ENCODE measurements at regions not wholly inside any gene's neighbourhood (a gene's known extent, or its start where the extent isn't known, plus 50 kb on each side); places are given as distances from the start of the nearest gene placed in this dataset.

DNA sequence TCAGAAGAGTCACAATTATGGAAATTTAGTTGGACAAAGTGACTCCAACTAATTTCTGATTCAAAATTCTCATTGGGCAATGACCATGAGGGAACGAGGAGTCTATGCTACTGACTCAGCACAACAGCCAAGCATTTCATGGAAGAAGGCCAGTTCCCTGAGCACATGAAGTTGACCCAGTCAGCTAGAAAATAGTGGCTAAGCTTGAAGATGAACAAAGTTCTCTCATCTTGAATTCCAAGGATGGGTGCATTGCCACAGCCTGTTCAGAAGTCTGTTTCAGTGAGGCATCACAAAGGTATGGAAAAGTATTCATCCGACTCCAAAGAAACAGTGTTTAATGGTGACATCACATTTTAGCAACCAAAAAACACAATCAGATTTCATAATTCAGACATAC is 676.9 kb downstream of the HACE1 start:
- DNase-seq: no peak

DNA sequence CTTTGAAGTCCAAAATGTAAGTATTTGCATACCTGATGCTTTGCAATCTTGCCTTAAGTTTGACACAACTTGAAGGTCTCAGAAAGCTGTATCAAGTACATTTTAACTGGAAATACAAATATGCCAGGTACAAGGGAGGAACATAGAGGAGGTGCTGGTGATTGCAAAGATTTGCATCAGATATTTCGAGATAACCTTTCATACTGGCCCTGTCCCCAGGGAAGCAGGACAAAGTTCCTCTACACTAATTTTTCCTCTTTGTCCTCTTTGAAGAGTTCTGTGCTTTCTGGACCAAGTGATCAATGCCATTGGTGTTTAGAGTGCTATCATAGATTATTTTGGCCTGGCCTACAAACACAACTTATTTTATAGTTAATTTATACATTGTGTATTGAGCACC is 686.1 kb downstream of the HACE1 start:
- no peak for DNase-seq

DNA sequence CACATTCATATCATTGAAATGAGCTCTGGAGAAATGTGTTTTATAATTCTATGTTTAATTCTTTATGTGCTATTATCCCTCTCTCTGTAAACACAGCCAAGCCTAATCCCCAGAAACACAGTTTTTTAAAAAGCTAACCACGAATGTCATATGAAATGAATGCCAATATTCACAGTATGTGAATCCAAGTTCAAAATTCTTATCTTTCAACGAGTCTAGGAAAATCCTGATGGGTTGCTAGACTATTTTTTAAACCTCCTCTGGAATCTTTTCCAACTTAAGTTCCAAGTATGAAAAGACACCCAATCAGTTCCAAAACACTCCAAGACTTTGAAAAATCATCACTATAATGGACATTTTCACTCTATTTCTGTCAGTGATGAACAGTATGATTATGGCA is 689.3 kb downstream of the HACE1 start:
- no peak for DNase-seq

- DNase-seq: no peak
These were observed 693.6 kb downstream of the HACE1 start for GRCh38 chr6:104166055-104166668.

DNA sequence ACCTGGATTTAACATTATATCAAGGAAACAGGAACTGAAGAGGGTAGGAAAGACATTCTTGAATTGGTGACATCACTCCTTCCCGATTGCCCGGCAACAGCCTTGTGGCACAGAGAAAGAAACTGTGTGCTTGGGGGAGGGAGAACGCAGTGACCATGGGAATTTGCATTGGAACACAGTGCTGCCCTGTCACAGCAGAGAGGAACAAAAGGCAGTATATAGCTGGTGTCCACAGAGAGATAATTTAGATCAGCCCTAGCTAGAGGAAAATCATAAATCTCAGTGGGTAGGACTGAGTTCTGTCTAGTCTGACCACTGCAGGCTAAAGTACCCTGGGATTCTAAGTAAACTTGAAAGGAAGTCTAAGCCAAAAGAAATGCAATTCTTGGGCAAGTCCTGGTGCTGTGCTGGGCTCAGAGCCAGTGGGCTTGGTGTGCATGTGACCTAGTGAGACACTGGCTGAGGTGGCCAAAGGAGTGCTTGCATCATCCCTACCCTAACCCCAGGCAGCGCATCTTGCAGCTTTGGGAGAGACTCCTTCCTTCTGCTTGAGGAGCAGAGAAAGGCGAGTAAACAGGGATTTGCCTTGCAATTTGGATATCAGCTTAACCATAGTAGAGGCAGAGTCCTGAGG is 697.6 kb downstream of the HACE1 start:
- no peak for DNase-seq

DNA sequence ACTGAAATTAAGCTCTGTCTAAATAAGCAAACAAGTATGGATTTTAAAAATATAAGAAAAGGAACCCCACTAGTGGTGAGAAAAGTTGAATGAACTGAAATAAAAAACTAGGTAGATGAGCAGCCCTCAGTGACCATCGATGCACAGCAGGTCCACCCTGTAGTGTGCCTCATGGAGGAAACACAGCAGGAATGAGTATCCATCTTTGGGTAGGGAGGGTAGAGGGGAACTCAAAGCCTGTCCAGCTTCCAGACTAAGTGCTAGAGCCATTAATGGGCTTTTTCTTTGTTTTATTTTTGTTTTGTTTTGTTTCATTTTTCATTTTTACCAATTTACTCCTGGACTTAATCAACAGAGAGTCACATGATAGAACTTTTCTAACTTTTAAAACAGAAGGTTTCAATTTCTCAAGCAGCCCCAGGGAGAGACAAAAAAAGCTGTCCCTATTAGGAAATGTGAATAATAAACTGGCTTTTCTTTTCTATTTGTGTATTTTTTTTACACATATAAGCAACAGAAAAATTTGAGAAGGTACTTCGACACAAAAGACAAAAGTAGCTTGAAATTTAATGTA is 700.6 kb downstream of the HACE1 start:
- DNase-seq: no peak

- DNase-seq: no peak
These were observed 716.0 kb downstream of the HACE1 start for GRCh38 chr6:104143757-104144156.

- DNase-seq: no peak
These were observed 724.8 kb downstream of the HACE1 start for GRCh38 chr6:104134876-104135275.

- no peak for DNase-seq
These were observed 729.4 kb downstream of the HACE1 start for GRCh38 chr6:104130343-104130742.

DNA sequence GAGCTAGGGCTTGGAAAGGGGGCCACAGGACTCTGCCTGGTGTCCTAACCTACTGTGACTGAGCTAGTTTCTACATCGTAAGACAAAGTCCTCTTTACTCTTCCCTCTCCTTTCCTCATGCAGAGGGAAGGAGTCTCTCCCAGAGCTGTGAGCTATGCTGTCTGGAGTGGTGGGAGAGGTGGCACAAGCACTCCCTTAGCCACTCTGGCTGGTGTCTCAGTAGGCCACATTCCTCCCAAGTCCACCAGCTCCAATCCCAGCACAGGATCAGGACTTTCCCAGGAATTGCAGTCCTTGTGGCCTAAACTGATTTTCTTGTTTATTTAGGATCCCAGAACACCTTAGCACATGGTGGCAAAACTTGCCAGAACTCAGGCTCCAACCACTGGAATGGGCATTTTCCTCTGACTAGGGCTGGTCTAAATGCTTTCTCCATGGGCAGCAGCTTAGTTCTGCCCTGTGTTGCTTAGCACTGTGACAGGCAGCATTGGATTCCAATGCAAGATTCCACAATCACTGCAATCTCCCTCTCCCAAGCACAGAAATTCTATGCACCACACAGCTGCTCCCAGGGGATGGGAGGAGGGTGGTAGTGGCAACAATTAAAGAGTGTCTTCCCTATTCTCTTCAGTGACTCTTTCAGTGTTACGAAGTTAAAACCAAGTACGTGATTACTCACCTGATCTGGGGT is 733.3 kb downstream of the HACE1 start:
- no peak for DNase-seq

DNA sequence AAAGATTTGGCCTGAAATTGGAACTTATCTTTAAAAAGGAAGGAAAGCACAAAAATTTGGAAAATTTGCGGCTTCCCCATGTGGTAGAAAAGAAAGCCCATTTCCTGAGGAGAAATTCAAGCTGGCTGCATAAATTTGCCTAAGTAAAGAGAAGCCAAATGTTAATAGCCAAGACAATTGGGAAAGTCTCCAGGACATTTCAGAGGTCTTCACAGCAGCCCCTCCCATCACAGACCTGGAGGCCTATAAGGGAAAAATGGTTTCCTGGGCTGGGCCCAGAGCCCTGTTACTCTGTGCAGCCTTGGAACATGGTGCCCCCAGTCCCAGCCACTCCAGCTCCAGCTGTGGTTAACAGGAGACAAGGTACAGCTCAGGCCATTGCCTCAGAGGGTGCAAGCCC is 736.5 kb downstream of the HACE1 start:
- DNase-seq: no peak

GRCh38 chr6:104118274-104118673 is 741.4 kb downstream of the HACE1 start:
- DNase-seq: no peak

DNA sequence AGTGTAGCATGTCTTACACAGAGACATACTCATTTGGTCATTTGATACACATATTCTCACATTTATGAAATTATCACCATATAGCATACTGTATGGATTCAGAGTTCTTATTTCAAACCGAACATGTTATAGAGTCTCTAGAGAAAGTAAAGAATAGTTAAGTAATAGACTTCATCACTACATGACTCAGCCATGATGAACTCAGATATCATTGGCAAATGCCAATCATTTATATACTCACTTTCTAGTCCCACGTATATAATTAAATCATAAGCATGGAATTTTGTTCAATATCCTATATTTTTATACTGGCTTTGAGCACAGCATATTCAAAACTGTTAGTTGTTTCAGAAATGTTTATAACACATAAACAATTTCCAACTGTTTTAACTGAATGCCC is 749.9 kb downstream of the HACE1 start:
- no peak for DNase-seq

DNA sequence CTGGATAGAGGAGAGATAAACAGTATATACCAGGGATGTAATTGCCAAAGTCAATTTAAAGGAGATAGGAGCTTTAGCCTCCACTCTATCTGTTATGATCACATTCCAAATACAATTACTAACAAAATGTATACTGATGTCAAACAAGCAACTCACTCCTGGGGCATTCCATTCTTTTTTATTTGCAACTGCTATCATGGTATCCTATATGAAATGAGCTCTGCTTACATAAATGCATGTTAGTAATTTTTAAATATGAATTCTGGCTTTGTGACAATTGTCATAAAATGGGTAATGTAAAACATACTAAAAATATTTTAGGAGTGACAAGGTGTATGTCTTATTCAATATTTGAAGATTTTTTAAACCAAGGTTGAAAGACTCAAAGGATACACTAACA is 751.1 kb downstream of the HACE1 start:
- no peak for DNase-seq

DNA sequence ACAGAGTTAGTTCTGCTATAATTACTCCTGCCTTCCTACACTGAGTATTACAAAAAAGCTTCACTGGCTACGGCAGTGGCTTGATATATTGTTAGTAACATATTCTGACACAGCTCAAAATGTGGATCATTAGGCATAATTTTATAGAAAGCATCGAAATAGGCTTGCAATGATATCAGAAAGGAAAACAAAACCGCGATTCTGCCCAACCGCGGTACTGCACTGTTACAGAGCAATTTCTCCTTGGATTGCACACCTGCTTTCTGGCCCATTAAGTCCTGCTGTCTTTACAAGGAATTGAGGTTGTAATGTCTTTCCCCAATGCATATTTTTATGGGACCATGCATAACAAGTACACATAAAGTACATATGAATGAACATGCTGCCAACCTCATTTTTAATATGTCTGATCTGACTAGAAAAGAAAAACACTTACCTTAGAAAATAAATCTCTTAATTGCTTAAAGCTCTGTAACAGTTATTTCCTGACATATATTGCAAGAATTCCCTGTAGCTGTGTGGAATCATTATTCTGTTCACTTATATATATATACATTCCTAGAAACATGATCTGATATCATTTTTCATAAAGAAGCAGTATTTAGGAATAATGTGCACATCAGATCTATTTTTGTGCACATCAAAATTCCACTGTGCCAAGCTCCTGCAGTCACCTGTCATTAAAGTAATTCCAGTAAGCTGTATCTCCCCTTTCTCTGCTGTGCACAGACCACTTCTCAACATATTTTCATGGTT is 763.9 kb downstream of the HACE1 start:
- no peak for DNase-seq

GRCh38 chr6:104087765-104088164 is 772.0 kb downstream of the HACE1 start:
- DNase-seq: no peak

GRCh38 chr6:104068281-104068680 is 791.4 kb downstream of the HACE1 start:
- no peak for DNase-seq

GRCh38 chr6:104064876-104065275 is 794.8 kb downstream of the HACE1 start:
- DNase-seq: no peak

GRCh38 chr6:104050455-104050854 is 809.3 kb downstream of the HACE1 start:
- no peak for DNase-seq

DNA sequence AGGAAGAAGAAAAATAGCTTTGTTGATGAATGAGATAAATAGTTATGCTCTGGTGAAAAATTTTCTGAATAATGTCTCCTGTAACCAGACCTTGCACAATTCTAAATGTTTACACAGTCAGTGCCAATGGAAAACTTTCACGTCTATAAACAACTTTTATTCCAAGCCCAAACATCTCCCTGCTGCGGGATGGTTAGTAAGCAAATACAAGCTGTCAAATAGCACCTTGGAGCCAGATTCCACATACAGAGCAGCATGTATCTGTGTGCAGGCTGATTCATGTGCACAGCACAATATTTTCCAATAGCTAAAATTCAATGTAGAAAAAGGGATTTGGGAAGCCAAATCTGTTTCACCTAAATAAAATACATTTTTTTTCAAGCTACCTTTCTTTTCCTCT is 813.3 kb downstream of the HACE1 start:
- no peak for DNase-seq

DNA sequence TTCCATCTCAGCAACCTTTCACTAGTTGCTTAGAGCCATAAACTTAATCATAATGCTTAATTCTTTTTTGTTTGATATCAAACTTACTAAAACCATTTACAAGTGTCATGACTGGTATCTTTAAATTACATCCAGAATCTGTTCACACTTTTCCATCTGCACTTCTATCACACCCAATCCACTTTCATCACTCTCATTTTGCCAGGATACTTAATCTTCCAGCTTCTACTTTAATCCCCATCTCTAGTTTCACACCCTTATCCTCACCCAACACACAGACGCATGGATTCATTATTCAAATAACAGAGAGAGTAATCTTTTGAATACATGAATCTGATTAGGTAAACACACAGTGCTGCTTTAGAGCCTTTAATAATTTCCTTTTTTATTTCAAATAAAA is 828.4 kb downstream of the HACE1 start:
- no peak for DNase-seq

DNA sequence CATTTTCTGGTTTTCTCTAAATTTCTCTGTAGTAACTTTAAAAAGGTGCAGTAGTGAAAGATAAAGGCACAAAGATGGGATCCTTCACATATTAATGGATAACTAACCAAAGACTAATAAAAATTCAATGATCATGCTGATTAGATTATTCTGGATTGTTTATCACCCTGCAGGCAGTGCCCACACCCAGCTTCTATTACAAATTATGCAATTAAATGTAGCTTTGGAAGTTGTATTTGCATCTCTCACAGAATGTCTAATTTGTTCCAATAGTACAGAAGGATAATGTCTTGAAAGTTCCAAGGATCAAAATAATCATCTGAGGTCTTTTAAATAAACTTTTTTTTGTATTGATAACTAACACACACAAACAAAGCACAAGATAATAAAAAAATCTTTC is 837.6 kb downstream of the HACE1 start:
- DNase-seq: no peak

DNA sequence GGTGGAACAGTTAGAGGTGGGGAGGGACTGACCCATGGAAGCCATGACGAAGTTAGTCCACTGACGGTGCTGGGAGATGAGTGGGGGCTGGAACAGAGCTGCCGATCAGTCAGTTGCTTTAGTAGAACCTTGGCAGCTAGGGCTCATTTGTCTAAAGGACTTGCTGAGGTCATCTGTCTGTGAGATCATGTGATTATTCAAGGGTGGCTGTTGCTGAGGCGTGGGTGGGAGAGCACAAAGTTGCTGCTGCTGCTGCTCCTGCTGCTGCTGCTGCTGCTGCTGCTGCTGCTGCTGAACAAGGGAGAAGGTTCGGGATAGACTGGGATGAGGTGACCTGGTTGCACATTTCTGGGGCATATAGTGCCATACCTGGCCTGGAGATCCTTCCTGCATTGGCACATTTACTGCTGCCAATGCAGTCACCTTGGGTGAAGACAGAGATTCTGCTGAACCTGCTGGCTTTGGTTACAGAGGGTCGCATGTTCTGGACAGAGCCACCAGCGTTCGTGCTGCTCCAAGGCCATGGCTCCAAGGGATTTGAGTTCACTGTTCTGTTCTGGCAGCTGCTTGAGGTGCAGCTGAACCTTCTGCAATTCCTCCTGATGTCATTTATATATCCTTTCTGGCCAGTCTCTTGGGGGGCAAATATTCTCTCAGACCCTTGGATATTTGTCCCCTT is 840.5 kb downstream of the HACE1 start:
- DNase-seq: no peak

Data from stimulated activated naive CD4-positive, alpha-beta T cell (primary cell).